GM10266 (cell line): ENCODE measurements at regions not wholly inside any gene's neighbourhood (a gene's known extent, or its start where the extent isn't known, plus 50 kb on each side); places are given as distances from the start of the nearest gene placed in this dataset.
A peak's percentile ranks its signal among the peaks of the same experiment; 100 is the strongest.

Source experiments
- DNase-seq: peaks from one replicate; pipeline ENCODE4 v3.0.0; 2012; ENCODE audit errors: extremely low spot score
- CTCF ChIP-seq: IDR thresholded peaks from 2 replicates; pipeline ENCODE4 v1.5.1; 2012; ENCODE audit warnings: mild to moderate bottlenecking, low read depth; ENCODE audit not compliant: control insufficient read depth, insufficient read depth; ENCODE audit errors: missing control alignments

GRCh38 chr16:52203096-52203495 lies 343.8 kb downstream of the TOX3 start:
- no peak for TF ChIP-seq CTCF

GRCh38 chr16:52193441-52193840 lies 353.5 kb downstream of the TOX3 start:
- TF ChIP-seq CTCF = no peak
- no peak for DNase-seq

More at GRCh38 chr16:52203096-52203495, 343.8 kb downstream of the TOX3 start:
- no peak for DNase-seq

- peak; percentile 47 for DNase-seq
These were observed 355.3 kb downstream of the TOX3 start for GRCh38 chr16:52191531-52192134.

GRCh38 chr16:52184336-52184735 lies 362.6 kb downstream of the TOX3 start:
- TF ChIP-seq CTCF = no peak
- DNase-seq = no peak

More at GRCh38 chr16:52191531-52192134, 355.3 kb downstream of the TOX3 start:
- TF ChIP-seq CTCF = peak; percentile 93

- TF ChIP-seq CTCF = no peak
- DNase-seq = no peak
These were observed 364.1 kb downstream of the TOX3 start for GRCh38 chr16:52182840-52183239.

GRCh38 chr16:52174168-52174567 lies 372.8 kb downstream of the TOX3 start:
- DNase-seq = no peak
- TF ChIP-seq CTCF = no peak

GRCh38 chr16:52171481-52171880 lies 375.5 kb downstream of the TOX3 start:
- no peak for TF ChIP-seq CTCF
- no peak for DNase-seq
